Neural progenitor cell (in vitro differentiated cells): ENCODE measurements at regions not wholly inside any gene's neighbourhood (a gene's known extent, or its start where the extent isn't known, plus 50 kb on each side); places are given as distances from the start of the nearest gene placed in this dataset.

Experiments
- CTCF ChIP-seq: fragments of 200-600 bp; sonication (generic); IDR thresholded peaks from 2 replicates; pipeline ENCODE4 v1.5.1; 2017; ENCODE audit warnings: antibody characterized with exemption, mild to moderate bottlenecking
- EZH2 ChIP-seq: fragments of 200-600 bp; sonication (generic); IDR thresholded peaks from 2 replicates; pipeline ENCODE4 v1.6.1; 2017; ENCODE audit warnings: antibody characterized with exemption, mild to moderate bottlenecking, moderate library complexity

GRCh38 chr1:229812693-229813092 lies 186.6 kb downstream of the URB2 start:
- TF ChIP-seq CTCF (no peak), EZH2 (no peak)
